DMS 273 (cell line): ENCODE measurements at regions not wholly inside any gene's neighbourhood (a gene's known extent, or its start where the extent isn't known, plus 50 kb on each side); places are given as distances from the start of the nearest gene placed in this dataset.

ENCODE experiments used
- DNase-seq: peaks from one replicate; lab custom pipeline; 2025; ENCODE audit not compliant: unreplicated experiment; lab: John Stamatoyannopoulos, UW

DNA sequence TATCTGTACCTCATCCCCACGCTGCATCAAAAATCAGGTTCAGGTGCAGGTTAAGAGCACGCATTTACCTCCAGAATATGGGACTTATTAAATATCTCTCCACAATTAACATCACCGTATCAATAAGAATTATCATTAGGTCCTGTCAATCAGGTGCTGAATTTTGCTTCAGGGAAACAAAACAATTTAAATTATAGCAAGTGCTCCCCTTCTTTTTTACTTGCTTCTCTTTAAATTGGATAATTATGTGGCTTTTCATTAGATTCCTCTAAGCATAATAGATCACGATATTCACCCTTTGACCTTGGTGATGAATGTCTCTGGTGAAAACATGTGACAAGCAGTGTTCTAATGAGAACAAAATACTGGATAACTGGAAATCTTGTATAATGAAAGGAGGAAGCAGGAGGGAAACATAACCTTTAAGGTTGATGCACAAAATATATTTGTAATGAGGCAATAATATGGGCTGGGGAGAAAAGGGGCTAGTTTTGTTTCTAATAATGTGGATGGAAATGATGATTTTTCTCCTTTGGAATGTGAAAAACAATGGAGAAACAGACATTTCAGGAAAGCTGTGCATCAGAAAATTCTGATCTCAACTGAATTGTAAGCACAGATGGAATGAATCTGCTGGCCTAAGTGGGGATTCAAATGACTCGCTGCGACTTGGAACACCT lies 166.9 kb downstream of the SNX10 start:
- no peak for DNase-seq

DNA sequence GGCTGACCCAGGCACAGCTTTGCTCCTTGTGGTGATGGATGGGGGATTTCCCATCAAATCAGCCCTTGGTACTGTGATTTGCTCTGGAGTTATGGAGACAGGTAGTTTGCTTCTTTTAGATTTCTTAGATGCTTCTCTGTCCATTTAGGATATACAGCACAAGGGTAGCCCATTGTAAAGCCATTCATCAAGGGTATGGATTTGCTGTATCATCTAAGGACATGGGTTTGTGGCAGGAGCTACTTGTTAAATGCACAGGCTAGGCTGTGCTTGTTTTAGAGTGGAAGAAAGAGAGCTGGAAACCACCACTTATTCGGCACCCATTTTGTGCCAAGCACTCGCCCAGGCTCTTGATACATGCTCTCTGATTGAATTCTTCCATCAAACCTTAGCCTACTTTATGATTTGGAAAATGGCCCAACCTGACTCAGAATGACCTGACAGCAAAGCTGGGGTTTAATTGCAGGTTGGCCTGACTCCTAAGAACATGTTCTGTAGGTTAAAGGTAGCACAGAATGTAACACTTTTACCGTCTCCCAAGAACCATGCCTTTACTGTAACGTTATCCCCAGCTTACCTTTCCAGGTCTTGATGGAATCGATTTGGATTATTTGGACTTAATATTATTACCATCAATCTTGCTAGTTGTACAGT lies 168.0 kb downstream of the SNX10 start:
- no peak for DNase-seq

DNA sequence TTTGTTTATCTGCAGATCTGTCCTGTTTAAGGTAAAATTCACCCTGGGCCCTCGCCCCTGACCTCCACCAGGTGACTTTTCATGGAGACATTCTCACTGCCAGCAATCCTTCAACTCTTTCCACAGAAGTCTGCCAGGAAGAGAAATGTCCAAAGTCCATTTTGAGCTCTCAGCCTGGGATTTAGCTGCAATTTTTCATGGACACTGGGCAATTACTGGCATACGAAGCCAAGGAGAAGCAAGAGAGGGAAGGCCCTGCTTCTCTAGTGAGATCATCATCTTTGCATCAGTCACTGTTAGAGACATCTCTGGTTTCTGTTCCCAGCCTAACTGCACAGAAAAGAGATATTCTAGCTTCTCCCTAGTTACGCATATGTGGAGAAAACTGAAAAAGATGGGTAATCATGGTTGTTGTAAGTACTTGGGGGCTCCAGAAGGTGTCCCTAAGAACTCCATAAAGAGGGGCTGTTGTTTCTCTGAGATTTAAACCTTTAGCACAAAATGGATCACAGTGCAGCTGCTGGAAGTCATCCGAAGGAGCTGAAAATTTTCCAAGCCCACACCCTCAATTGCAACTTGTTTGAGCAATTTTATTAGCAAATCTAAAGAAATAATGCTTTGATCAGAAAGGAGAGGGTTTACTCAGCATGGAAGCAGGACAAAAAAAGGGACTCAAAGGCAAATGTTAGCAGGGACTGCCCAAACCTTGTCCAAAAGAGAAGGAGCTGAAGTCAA lies 168.9 kb downstream of the SNX10 start:
- no peak for DNase-seq

DNA sequence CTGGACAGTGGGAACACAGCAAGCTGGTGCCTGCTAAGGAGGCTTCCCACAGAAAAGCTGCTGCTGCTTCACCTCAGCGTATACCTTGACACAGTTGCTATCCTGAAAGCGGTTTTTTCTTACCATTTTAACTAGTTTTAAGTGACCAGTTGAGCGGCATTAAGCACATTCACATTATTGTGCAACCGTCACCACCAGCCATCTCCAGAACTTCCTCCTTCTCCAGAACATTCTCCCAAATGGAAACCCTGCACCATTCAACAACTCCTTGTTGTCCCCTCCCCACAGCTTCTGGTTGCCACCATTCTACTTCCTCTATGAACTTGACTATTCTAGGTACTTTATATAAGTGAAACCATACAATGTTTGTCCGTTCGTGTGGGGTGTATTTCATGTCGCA lies 169.9 kb downstream of the SNX10 start:
- DNase-seq: no peak

DNA sequence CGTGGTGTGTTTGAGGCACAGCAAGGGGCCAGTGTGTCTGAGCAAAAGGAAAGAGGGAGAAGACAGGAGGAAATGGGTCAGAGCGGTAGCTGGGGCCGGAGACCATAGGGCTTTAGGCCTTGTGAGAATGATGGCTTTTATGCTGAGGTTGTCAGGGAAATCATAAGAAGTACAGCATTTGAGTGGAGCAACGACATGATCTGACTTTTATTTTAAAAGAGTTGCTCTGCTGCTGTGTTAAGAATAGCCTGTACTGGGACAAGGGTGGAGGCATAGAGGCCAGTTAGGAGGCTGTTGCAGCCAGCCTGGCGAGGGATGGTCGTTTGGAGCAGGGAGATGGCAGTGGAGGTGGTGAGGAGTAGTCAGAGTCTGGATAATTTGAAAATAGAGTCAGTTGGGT lies 174.3 kb downstream of the SNX10 start:
- DNase-seq: no peak

DNA sequence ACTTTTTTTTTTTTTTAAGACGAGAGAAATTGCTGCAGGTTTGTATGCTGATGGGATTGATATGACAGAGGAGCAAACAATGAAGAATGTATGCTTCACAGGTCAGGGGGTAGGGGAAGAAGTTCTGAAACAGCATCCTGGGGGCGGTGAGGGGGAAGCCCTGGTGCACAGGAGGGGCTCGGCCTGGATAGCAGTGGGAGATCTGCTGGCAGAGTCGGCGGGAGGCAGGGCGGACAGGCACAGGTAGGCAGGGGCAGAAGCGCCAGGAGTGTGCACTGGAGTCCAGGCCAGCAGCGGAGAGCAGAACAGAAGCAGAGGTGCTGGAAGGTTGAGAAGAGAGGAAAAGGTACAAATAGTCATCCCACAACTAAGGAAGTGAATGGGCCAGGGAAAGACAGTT lies 175.4 kb downstream of the SNX10 start:
- no peak for DNase-seq

DNA sequence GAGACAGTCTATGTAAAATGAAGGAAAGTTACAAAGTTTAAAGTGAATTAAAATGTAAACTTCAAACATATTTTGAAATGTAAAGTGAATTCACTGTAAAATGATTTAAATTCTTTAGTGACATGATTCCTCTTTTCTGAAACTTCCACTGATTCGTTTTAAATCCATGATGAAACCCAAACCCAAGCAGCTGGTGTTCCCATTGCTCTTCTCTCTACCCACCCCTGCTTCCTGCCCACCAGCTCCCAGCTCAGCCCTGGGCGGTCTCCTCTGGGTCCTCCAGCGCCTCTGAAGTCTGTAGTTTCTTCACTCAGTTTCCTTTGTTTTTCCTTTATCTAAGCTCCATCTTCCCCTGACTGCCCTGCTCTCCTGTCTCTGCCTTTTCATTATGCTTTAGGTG lies 175.9 kb downstream of the SNX10 start:
- DNase-seq: no peak

DNA sequence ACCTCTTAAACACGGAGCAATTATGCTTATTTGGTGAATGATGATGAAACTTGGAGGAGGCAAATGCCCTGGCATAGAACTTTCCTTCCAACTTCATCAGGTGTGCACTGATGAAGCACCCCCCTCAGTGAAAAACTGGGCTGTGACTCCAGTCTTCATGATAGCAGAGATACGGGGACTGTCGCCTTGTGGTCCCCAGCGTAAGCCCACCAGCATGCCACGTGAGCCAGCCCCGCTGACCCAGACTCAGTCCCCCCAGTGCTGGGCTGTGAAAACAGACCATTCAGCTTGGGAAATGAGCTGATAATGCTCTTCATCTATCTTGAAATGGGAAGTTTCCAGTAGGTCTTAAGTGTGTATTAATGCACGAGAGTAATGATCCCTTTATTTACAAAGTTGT lies 177.0 kb downstream of the SNX10 start:
- DNase-seq: no peak

DNA sequence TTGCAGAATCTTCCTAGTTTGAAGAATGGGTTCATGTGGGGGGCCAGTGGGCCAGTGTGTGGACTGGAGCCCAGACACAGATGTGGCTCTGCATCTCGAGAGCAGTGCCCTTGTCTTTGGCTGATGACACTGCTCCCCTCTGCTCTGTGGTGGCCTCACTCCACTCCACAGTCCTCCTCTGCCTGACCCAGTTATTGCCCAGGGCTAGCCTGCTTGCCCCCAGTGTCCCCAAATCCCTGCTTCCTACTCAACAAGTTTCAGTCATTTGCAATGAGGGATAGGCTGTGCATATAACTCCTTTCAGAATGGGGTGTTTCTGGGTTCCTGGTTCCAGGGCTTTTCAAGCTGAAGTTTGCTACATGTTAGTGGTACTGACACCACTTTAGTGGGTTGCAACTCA lies 177.5 kb downstream of the SNX10 start:
- no peak for DNase-seq

DNA sequence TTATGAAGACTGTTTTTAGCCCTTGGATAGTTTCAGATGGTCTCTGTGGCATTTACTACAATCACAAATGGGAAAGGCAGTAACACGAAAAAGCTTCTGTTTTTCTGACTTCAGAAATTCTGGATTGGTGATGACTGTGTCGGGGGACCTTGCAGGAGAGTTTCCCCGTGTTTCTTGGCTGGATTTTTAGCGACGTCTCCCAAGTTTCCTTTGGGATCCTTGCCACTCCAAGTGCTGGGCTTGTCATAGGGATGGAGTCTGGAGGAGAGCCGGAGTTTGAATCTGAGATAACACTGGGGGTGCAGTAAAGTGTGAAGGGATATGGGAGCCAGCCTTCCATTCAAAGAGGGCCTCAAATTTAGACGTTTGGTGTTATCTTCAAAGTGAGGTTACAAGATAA lies 179.0 kb downstream of the SNX10 start:
- DNase-seq: no peak

DNA sequence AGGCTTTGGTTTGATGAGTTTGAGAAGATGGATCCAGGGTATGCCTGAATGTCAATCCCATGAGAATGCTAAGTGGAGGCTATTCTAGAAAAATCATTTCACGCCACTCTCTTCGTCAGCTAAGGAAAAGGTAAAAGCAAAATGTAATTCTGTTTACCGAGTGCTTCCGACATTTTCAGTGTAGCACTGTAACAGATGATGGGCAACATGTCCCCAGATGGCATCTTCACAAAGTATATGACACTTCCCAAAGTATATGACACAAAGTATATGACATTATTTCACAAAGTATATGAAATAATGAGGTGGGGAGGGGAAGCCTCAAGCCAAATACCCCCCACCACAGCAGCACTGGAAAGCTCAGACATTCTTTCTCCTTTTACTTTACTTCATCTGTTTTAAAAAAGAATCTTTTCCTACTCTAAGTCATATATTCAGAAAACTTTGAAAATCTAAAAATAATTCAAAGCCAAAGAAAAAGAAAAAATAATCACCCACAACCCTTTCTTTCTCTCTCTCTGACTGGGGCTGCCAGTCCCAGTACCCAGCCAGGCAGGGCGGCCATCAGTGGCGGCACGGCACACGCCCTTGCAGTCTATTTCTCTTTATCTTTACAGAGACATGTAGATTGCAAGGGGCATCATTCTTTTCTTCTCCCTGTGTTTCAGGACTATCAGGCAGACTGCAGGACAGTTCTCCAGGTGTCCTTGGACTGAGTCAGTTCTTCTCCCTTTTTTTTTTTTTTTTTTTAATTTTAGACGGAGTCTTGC lies 179.8 kb downstream of the SNX10 start:
- DNase-seq: no peak

DNA sequence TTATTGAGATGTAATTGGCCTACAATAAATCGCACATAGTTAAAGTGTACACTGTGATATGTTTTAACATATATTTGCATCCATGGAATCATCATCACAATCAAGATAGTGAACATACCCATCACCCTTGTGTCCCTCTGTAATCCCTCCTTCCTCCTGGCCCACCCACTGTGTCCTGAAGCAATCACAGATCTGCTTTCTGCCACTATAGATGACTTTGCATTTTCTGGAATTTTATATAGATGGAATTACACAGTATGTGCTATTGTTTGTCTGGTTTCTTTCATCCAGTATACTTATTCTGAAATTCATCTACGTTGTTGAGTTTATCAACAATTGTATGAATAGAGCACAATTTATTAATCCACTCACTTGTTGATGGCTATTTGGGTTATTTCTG lies 181.3 kb downstream of the SNX10 start:
- no peak for DNase-seq

DNA sequence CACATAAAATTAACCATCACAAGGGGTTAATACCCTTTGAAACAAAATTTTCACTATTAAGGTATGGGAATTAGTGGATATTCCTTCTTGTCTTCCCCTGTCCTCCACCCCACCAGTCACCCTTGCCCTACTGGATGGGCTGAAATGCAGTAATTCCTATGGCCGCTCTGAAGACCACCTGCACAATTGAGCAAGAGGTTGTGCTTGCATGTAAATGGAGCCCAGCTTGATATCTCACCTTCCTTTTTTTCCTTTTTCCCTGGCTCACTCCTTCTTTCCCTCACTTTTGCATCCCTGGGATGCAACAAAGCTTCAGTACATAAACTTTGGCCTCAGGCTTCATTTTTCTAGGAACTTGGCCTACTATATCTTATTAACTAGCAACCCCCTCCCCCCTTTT lies 184.6 kb downstream of the SNX10 start:
- DNase-seq: no peak

DNA sequence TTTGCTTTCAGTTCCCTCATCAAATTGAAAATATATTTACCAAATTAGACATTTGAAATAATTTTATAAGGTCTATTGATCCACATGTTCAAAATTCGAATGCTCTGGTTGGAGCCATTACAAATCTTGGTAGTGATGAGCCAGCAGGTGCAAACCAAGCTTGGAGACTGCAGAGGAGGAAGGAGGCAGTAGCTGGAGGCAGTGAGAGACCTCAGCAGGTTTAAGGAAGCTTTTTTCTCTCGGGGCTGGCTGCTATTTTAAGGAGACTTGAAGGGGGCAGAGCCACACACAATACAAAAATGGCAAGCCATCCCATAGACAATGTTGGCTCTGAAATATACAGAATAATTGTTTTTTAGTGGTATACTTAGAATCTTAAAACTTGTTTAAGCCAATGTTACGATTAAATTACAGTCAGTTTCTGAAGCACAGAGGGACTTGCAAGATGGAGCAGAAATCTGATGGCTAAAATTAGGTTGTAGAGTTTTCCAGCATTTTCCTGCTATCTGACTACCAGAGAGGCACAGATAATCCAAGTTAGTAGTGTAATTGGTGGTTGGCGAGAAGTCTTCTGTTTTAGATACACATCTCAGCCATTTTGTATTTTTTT lies 185.8 kb downstream of the SNX10 start:
- DNase-seq: no peak

DNA sequence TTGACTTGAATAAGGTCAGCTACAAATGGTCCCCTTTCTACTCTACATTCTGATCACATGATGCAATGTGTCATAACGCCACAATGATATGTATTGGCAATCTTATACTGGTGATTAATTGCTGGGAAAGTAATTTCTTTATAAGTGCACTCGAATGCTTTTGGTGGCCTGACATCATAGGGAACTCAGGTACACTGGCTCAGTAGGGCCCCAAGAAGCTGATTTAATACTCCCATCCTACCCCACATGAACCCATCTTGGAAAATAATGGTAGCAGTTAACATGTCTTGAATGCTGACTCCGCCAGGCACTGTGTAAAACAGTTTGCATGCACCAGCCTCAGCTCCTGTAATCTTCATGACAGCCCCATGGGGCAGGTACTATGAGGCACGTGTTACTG lies 186.9 kb downstream of the SNX10 start:
- no peak for DNase-seq

DNA sequence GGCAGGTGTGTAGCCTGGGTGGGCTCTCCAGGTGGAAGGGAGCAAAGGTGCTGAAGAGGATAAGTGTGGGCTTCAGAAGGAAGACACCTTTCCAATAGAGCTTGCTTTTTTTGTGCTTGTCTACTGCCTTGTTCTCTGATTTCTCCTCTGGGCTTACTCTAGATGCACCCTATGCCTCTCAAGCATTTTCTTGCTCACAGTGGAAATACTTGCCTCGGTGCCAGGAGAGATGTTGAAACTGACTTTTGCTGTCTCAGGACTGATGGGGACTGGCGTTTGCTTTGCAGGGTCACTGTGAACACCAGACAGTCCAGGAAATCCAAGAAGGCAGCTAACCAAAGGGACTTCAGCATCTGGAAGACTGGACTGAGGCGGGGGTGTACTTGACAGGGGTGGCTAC lies 187.9 kb downstream of the SNX10 start:
- DNase-seq: no peak

DNA sequence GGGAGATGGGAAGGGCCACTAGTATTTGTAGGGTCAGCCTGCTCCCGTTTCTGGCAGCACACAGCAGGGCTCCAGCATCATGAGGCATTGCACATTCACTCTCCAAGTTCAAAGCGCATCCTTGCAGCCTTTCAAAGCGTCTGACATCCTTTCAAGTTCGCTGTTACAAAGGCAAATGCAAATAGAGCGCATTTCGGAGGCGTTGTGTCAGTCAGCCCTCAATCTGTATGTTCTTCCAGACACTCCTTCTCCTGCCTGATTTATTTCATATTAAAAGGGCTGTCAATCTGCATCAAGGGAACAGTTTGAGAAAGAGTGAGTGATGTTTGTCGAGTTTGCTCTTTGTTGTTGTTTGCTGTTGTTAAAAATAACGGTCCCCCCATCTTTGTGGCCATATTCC lies 188.5 kb downstream of the SNX10 start:
- DNase-seq: no peak

DNA sequence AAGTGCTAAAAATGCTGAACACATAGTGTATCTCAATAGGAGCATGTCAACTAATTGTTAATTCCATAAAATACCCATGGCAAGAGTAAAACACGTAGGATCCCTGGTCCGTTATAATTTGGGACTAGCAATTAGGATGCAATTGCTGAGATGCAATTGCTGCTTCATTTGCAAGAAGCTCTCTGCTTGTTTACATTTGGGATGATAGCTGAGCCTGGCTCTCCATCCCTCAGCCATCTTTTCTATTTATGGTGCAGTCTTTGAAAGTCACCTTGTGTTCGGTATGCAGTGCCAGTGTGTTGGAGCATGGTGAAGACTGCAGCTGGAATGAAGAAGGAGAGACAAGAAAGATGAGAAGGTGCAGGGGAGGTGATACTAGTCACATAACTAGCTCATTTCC lies 191.3 kb downstream of the SNX10 start:
- no peak for DNase-seq

DNA sequence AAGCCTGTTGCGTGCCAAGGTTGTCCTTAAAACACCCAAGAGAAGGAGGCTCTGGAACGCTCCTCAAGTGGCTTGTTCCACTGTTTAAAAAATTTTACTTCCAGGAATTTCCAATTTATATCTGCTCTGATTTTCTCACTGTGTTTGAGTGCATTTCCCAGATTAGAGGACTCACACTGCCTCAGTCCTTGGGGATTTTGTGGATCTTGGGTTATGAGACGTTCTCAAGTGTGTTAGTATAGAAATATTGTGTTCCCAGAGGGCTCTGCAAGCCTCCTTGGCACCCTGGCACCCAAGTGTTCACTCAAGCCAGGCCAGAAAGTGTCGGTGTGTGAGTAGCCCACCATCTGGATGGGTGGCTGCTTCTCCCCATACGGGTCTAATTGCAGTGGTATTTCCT lies 192.2 kb downstream of the SNX10 start:
- DNase-seq: no peak

DNA sequence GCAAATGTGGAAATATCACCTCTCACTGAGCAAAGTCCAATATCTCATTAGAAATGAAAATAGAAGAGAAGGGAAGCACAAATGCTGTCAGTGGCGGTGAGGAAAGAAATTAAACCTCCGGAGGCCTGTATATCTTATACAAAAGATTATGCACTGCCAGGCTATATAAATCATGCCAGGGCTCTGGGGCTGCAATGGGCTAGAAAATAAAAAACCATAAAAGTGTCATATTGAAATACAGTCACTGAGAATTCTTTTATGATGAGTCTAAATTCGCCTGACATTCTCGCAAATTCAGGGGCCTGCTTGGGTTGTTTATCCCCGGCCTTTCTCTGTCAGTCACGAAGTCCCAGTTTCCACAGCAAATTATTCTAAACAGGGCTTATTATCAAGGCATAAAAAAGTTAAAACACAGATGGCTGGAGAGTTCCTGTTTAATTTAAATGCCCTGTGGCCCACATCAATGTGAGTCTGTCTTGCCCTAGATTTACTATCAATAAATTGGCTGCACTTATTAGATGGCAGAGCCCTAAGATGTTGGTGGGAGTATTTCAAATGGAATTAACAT lies 193.8 kb downstream of the SNX10 start:
- DNase-seq: no peak

DNA sequence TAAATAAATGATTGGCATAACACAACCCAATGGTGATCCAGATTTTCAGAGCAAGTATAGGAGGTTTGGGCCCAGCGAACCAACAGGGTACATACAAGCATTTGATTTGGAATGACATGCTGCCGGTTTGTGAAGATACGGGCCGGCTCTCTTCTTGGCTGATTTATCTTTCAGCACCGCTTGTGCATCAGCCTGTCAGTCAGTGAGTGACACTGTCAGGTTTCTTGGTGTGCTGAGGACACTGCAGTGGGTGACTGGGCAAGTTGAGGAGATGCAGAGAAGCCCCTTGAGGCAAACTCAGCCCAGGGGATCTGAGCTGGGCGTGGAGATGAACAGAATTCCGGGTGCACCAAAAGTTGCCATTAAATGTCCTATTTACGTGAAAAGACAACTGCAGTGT lies 194.5 kb downstream of the SNX10 start:
- DNase-seq: no peak
